CD14-positive monocyte (primary cell): ENCODE measurements at regions not wholly inside any gene's neighbourhood (a gene's known extent, or its start where the extent isn't known, plus 50 kb on each side); places are given as distances from the start of the nearest gene placed in this dataset.

Experiments
- DNase-seq, 3 donors: peaks; one replicate each; pipeline ENCODE4 v3.0.0-alpha.2; 2011 to 2022
- H2AFZ ChIP-seq: 2 replicates; pipeline ENCODE4 v1.6.0; 2012; ENCODE audit warnings: mild to moderate bottlenecking, low read depth, low read length, inconsistent platforms; ENCODE audit not compliant: insufficient read depth, poor library complexity, severe bottlenecking
- H3K27ac ChIP-seq, 2 donors: 1 replicate in 1 of 2; 2 replicates in 1 of 2; pipeline ENCODE4 v1.5.1; 2012 to 2013; ENCODE audit warnings: low read length in 2 of 2, control low read depth in 1 of 2, inconsistent platforms in 1 of 2, low read depth in 1 of 2, mild to moderate bottlenecking in 1 of 2
- H3K27me3 ChIP-seq, 2 donors: one replicate each; pipeline versions ENCODE4 v1.6.0 to v1.6.1; 2011 to 2013; ENCODE audit warnings: low read length in 2 of 2; ENCODE audit not compliant: control insufficient read depth in 2 of 2, insufficient read depth in 2 of 2
- H3K36me3 ChIP-seq, 2 donors: replicated peaks in 1 of 2; 1 replicate in 1 of 2; 2 replicates in 1 of 2; pipeline versions ENCODE4 v1.5.1 to v1.6.1; 2012 to 2013; ENCODE audit warnings: low read length in 2 of 2, control low read depth in 1 of 2, inconsistent platforms in 1 of 2, mild to moderate bottlenecking in 1 of 2; ENCODE audit not compliant: insufficient read depth in 2 of 2, control insufficient read depth in 1 of 2
- H3K4me1 ChIP-seq, 2 donors: 1 replicate in 1 of 2; 2 replicates in 1 of 2; pipeline versions ENCODE4 v1.5.1 to v1.6.1; 2012 to 2013; ENCODE audit warnings: low read length in 2 of 2, control low read depth in 1 of 2, inconsistent platforms in 1 of 2, mild to moderate bottlenecking in 1 of 2, moderate library complexity in 1 of 2; ENCODE audit not compliant: insufficient read depth in 2 of 2, control insufficient read depth in 1 of 2
- H3K4me2 ChIP-seq: replicated peaks from 2 replicates; pipeline ENCODE3; 2012; ENCODE audit warnings: low read length, moderate library complexity, mild to moderate bottlenecking; ENCODE audit not compliant: poor library complexity, severe bottlenecking; ENCODE audit errors: extremely low read depth
- H3K4me3 ChIP-seq, 3 experiments: fragments of 200-600 bp in 1 of 3; sonication (generic) in 1 of 3; replicated peaks in 1 of 3; 1 replicate in 2 of 3; 2 replicates in 1 of 3; pipeline ENCODE4 v1.5.1; 2011 to 2013; ENCODE audit warnings: low read length in 3 of 3, mild to moderate bottlenecking in 3 of 3, control low read depth in 2 of 3, low read depth in 2 of 3, inconsistent platforms in 1 of 3, moderate library complexity in 1 of 3
- H3K79me2 ChIP-seq: 2 replicates; pipeline ENCODE4 v1.6.0; 2012; ENCODE audit warnings: mild to moderate bottlenecking, control low read depth, inconsistent platforms, low read length, moderate library complexity; ENCODE audit not compliant: insufficient read depth
- H3K9ac ChIP-seq: 2 replicates; pipeline ENCODE4 v1.6.0; 2017; ENCODE audit warnings: low read length, mild to moderate bottlenecking; ENCODE audit not compliant: insufficient read depth, poor library complexity, severe bottlenecking
- H3K9me3 ChIP-seq, 2 donors: replicated peaks in 1 of 2; 1 replicate in 1 of 2; 2 replicates in 1 of 2; pipeline versions ENCODE4 v1.5.1 to v1.6.1; 2012 to 2013; ENCODE audit warnings: low read length in 2 of 2, control low read depth in 1 of 2; ENCODE audit not compliant: control insufficient read depth in 1 of 2, insufficient read depth in 1 of 2
- H4K20me1 ChIP-seq: 2 replicates; pipeline ENCODE4 v1.6.0; 2012; ENCODE audit warnings: mild to moderate bottlenecking, low read length, control low read depth, moderate library complexity; ENCODE audit not compliant: insufficient read depth
- H3K27ac Mint-ChIP-seq, 7 donors: one replicate each; pipeline ENCODE4 v1.8.0; 2020; ENCODE audit warnings: mild to moderate bottlenecking in 7 of 7, mixed read lengths in 7 of 7, moderate library complexity in 6 of 7, inconsistent platforms in 2 of 7
- H3K27me3 Mint-ChIP-seq, 3 donors: one replicate each; pipeline ENCODE4 v1.8.0; 2021 to 2022; ENCODE audit warnings: low read depth in 3 of 3, mild to moderate bottlenecking in 3 of 3, mixed read lengths in 3 of 3, moderate library complexity in 3 of 3, inconsistent platforms in 1 of 3
- H3K36me3 Mint-ChIP-seq, 2 donors: one replicate each; pipeline ENCODE4 v1.8.0; 2020; ENCODE audit warnings: mixed read lengths in 2 of 2, inconsistent platforms in 1 of 2, mild to moderate bottlenecking in 1 of 2
- H3K4me1 Mint-ChIP-seq: one replicate; pipeline ENCODE4 v1.8.0; 2020; ENCODE audit warnings: mild to moderate bottlenecking, mixed read lengths
- H3K4me3 Mint-ChIP-seq, 2 donors: one replicate each; pipeline ENCODE4 v1.8.0; 2020; ENCODE audit warnings: mild to moderate bottlenecking in 2 of 2, mixed read lengths in 2 of 2, moderate library complexity in 1 of 2
- H3K9me3 Mint-ChIP-seq, 7 donors: one replicate each; pipeline ENCODE4 v1.8.0; 2020 to 2022; ENCODE audit warnings: mixed read lengths in 7 of 7, mild to moderate bottlenecking in 6 of 7, moderate library complexity in 6 of 7, inconsistent platforms in 2 of 7
- CTCF ChIP-seq: fragments of 200-600 bp; IDR thresholded peaks from one replicate; pipeline ENCODE4 v1.8.0; 2022; ENCODE audit warnings: antibody characterized with exemption, mild to moderate bottlenecking
- WGBS: methylation state at CpG from one replicate; pipeline ENCODE4 v1.1.5; 2013; ENCODE audit warnings: missing lambda C conversion rate; ENCODE audit not compliant: insufficient coverage; 5-methylcytosine and 5-hydroxymethylcytosine counted together
- intact Hi-C, 2 donors: fragments of 100-400 bp; cut with micrococcal nuclease; formaldehyde crosslinking; loops; one replicate each; pipeline versions ENCODE4 v1.15.0 to v1.15.1; 2023

- Histone ChIP-seq H3K79me2 (no peaks in the 10 kb centered on the region), H3K9ac (no peak overlapping the region), H3K4me2 (no peak overlapping the region), H3K36me3 (no peaks in the 10 kb centered on the region), H3K9me3 (no peaks in the 10 kb centered on the region), H4K20me1 (no peaks in the 10 kb centered on the region), H3K4me3 (no peak overlapping the region), H3K27me3 (no peaks in the 10 kb centered on the region), H3K4me1 (no peaks in the 10 kb centered on the region), H3K27ac (no peak overlapping the region), H2AFZ (no peak overlapping the region)
- H3K4me1 Mint-ChIP-seq, result no peaks in the 10 kb centered on the region
- peaks cover 0 to 10% (median 2%) of the 10 kb centered on the region in 3 donors for H3K27me3 Mint-ChIP-seq
- H3K9me3 Mint-ChIP-seq, result peaks cover 2 to 9% (median 2%) of the 10 kb centered on the region in 7 donors
- intact Hi-C loops, result no loop called here
- H3K27ac Mint-ChIP-seq, result no peak overlapping the region
- H3K36me3 Mint-ChIP-seq, result no peaks in the 10 kb centered on the region
- no peak for DNase-seq
- H3K4me3 Mint-ChIP-seq, result no peak overlapping the region
- WGBS, result 88% methylated on average over 5 of the region's 10 CpGs
- no peak for TF ChIP-seq CTCF
Measured at GRCh38 chr22:47422736-47423135, 660.3 kb downstream of the TBC1D22A start.

GRCh38 chr22:47421846-47422245, 659.4 kb downstream of the TBC1D22A start:
- Mint-ChIP-seq H3K9me3 (peaks cover 0 to 5% (median 2%) of the 10 kb centered on the region in 7 donors), H3K36me3 (no peaks in the 10 kb centered on the region), H3K4me3 (no peak overlapping the region), H3K4me1 (no peaks in the 10 kb centered on the region), H3K27me3 (peaks cover 0 to 10% (median 0%) of the 10 kb centered on the region in 3 donors), H3K27ac (no peak overlapping the region)
- H3K4me2 ChIP-seq, result no peak overlapping the region
- H3K4me3 ChIP-seq, result no peak overlapping the region
- no peaks in the 10 kb centered on the region for H3K79me2 ChIP-seq
- no peaks in the 10 kb centered on the region for H3K4me1 ChIP-seq
- H4K20me1 ChIP-seq, result no peaks in the 10 kb centered on the region
- H3K27me3 ChIP-seq, result no peaks in the 10 kb centered on the region
- H3K27ac ChIP-seq, result no peak overlapping the region
- H3K9ac ChIP-seq, result no peak overlapping the region
- H3K9me3 ChIP-seq, result no peaks in the 10 kb centered on the region
- intact Hi-C loops, result no loop called here
- H3K36me3 ChIP-seq, result no peaks in the 10 kb centered on the region
- H2AFZ ChIP-seq, result no peak overlapping the region
- 100% methylated on average over 1 of the region's 9 CpGs for WGBS
- DNase-seq, result no peak
- no peak for TF ChIP-seq CTCF
